Neural progenitor cell (in vitro differentiated cells): ENCODE measurements at regions not wholly inside any gene's neighbourhood (a gene's known extent, or its start where the extent isn't known, plus 50 kb on each side); places are given as distances from the start of the nearest gene placed in this dataset.

Experiments
- CTCF ChIP-seq: fragments of 200-600 bp; sonication (generic); IDR thresholded peaks from 2 replicates; pipeline ENCODE4 v1.5.1; 2017; ENCODE audit warnings: antibody characterized with exemption, mild to moderate bottlenecking
- EZH2 ChIP-seq: fragments of 200-600 bp; sonication (generic); IDR thresholded peaks from 2 replicates; pipeline ENCODE4 v1.6.1; 2017; ENCODE audit warnings: antibody characterized with exemption, mild to moderate bottlenecking, moderate library complexity
- EZH2phosphoT487 ChIP-seq: fragments of 200-600 bp; sonication (generic); IDR thresholded peaks from 2 replicates; pipeline ENCODE4 v1.6.1; 2017; ENCODE audit warnings: antibody characterized with exemption

GRCh38 chr12:19709889-19710288, 270.6 kb downstream of the AEBP2 start:
- TF ChIP-seq EZH2 (no peak), CTCF (no peak), EZH2phosphoT487 (no peak)
